Stimulated activated naive CD4-positive, alpha-beta T cell (primary cell): ENCODE measurements at regions not wholly inside any gene's neighbourhood (a gene's known extent, or its start where the extent isn't known, plus 50 kb on each side); places are given as distances from the start of the nearest gene placed in this dataset.
"Not testable (repeated sequence)": the region's sequence is repeated elsewhere in the genome, so short reads cannot be mapped to it uniquely, and the experiment has no call there.

Experiments
- DNase-seq, 6 experiments: peaks; one replicate each; lab custom pipeline; 2025; lab: John Stamatoyannopoulos, UW

DNA sequence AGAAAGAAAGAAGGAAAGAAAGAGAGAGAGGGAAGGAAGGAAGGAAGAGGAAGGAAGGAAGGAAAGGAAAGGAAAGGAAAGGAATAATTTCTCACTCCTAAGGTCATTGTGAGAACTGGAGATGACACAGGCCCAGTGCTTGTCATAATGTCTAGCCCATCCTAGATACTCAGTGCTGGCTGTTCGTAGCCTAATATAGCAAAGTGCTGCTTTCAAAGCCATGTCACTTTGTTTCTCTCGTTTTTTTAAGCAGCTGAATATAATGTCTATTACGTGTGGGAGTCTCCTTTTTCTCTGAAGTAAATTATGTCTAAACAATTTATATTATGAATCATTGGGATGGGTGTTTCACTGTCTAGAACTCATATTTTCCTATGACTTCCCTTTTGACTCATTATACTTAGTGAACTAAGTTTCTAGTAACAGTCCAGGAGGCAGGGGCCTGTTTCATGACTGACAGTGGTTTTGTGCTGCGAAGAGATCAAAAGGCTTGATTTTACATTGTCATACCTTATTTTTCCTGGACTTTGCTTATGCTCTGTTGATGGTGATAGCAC, 327.0 kb upstream of the ZFP42 start:
- DNase-seq: no peak

DNA sequence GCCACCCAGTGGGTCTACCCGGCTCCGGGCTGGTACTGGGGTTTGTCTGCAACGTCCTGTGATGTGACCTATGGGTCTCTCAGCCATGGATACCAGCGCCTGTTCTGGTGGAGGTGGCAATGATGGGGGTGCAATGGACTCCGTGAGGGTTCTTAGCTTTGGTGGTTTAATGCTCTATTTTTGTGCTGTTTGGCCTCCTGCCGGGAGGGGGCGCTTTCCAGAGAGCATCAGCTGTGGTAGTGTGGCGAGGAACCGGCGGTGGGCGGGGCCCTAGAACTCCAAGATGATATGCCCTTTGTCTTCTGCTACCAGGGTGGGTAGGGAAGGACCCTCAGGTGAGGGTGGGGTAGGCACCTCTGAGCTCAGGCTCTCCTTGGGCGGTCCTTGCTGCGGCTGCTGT, 324.1 kb upstream of the ZFP42 start:
- DNase-seq: not testable (repeated sequence)

DNA sequence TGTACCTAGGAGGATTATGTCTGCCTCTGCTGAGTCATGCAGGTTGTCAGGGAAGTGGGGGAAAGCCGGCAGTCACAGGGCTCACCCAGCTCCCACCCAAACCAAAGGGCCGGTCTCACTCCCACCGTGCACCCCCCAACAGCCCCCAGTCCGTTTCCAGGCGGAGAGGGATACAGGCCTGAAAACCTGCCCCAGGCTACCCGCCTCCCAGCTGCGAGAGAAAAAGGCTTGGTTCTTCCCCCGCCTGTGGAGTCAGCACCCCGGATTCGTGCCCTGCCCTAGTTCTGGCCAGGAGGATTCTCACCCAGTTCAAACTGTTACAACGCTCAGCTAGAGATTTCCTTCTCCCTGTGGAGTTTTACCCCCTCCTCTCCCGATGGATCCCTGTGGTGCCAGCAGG, 323.6 kb upstream of the ZFP42 start:
- DNase-seq: not testable (repeated sequence)

GRCh38 chr4:187672526-187672925, 323.0 kb upstream of the ZFP42 start:
- not testable (repeated sequence) for DNase-seq

DNA sequence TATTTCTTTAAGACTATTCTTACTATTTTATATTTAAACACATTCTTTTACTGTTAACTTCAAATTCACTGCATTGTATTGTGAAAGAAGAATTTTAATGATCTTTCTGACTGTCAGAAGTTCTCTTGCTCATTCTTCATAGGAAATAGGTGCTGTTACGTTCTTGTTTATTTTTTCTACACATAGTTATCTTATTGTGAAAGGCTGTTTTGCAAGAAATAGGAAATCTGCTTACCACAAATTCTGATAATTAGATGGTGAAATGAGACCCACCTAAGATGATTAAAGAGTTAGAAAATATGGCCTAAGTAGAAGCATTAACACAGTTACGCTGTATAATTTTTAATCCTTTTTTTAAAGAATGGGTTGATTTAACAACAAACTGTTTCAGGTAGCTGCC, 316.1 kb upstream of the ZFP42 start:
- DNase-seq: no peak

- DNase-seq: no peak
These were observed 310.3 kb upstream of the ZFP42 start for GRCh38 chr4:187685247-187685646.

- no peak for DNase-seq
These were observed 307.9 kb upstream of the ZFP42 start for GRCh38 chr4:187687697-187688096.

GRCh38 chr4:187692626-187693025, 302.9 kb upstream of the ZFP42 start:
- DNase-seq: no peak

- not testable (repeated sequence) for DNase-seq
These were observed 300.0 kb upstream of the ZFP42 start for GRCh38 chr4:187695531-187695930.

DNA sequence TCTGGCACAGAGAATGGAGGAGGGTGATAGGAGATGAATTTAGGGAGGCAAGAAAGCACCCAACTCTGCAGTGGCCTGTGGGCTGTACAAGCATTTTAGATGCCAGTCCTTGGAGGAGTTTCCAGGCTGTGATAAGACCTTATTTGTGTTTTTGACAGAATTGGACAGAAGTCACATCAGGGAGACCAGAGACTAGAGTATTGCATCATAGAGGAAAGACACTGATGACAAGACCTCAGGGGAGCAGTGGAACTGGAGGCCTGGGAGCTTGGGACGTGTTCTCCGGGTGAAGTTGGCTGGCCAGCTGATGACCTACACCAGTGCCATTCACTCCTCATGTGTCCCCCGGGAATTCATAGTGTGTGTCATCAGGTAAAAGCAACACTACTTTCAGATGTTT, 284.0 kb upstream of the ZFP42 start:
- DNase-seq: no peak

DNA sequence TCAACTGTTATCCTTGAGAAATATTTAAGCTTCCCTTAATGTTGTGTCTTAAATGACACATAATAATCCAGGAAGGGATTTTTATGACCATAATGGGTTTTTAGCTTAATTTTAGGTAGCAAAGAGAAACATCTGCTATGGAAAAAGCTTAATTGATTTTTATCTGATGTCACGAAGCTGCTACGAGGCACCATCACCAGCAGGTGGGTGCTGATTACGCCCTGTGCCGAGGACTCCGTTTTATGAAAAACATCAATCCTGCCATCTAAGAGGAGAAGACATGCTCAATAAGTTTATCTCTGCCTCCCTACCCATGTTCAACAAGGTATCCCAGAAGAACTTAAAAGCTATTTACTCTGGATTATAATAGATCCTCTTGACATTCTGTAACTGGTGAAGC, 280.6 kb upstream of the ZFP42 start:
- DNase-seq: no peak

GRCh38 chr4:187715466-187715865, 280.1 kb upstream of the ZFP42 start:
- no peak for DNase-seq

- no peak for DNase-seq
These were observed 271.1 kb upstream of the ZFP42 start for GRCh38 chr4:187724456-187724855.

- DNase-seq: no peak
These were observed 269.1 kb upstream of the ZFP42 start for GRCh38 chr4:187726485-187726884.

GRCh38 chr4:187732524-187732923, 263.0 kb upstream of the ZFP42 start:
- no peak for DNase-seq

GRCh38 chr4:187739771-187740170, 255.8 kb upstream of the ZFP42 start:
- DNase-seq: no peak

DNA sequence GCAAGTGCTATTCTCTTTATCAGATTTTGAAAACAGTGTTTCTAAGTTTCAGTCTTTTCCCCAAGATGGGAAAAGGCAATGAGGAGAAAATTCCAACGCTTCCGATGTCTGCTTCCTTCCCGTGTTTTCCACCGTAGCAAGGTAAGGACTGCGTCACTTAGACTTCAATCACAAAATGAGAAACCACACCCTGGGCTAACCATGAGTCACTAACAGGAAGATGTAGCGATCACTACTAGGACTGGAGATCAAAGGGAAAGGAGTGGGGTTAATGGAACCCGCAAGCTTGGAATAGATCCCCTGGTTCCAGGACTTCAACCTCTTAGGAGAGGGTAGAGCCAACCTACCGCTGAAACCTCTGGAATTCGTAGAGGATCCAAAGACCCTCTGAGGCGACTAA, 250.7 kb upstream of the ZFP42 start:
- no peak for DNase-seq

- DNase-seq: not testable (repeated sequence)
These were observed 244.9 kb upstream of the ZFP42 start for GRCh38 chr4:187750652-187751051.

DNA sequence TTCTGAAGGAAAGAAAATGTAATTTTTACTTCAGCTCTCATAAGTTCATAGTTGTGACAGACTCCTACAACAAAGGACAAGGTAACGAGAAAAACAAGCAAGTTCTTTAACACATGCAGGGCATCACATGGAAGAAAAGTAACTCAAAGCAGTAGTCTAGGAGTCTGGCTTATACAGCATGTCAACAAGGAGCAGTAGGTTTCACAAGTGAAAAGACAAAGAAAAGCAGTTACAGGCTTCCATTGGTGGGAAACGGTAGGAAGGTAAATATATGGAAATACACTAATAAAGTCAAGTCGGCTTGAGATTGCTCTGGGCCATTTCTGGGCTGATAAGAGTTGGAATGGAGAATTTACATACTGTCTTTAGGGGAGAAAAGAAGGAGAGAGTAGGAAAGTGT, 228.4 kb upstream of the ZFP42 start:
- DNase-seq: no peak

- no peak for DNase-seq
These were observed 227.9 kb upstream of the ZFP42 start for GRCh38 chr4:187767687-187768086.

- no peak for DNase-seq
These were observed 225.2 kb upstream of the ZFP42 start for GRCh38 chr4:187770345-187770744.

DNA sequence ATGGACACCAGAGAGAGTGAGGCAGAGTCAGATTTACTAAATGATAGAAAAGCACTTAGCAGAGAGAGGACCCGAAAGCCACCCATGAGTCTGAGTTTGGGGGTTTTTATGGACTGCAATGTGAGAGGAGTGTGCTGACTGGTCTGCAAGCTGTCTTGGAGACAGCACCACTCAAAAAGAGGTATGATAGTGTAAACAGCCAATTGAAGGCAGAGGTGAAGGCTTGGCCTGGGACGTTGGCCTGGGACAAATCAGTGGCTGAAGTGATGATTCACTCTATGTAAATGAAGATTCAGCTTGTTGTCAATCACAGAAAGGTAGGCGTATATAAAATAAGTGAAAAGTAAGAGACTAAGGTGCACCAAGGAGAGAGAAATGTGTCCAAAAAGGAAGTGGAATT, 217.6 kb upstream of the ZFP42 start:
- DNase-seq: no peak

- no peak for DNase-seq
These were observed 215.5 kb upstream of the ZFP42 start for GRCh38 chr4:187780070-187780469.

DNA sequence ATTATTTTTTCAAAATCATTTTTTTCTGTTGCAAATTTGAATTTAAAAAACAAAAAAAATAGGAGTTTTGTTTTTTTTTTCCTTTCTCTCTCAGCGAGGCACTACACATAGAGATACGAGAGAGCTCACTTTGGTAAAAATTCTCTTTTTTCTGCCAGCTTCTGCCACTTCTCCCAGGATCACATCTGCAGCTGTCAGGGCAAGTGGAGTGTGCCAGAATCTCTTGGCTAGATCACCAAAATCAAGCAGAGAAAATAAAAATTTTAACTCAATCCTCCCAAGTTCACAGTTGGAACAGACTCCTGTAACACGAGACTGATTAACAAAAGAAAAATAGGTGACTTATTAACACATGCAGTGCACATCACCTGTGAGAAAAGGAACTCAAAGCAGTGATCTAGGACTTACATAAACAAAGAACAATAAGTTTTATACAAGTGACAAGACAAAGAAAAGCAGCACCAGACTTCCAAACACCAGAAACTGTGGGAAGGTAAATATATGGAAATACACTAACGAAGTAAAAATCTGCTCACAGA, 213.2 kb upstream of the ZFP42 start:
- no peak for DNase-seq
